RWPE1 (cell line): ENCODE measurements at regions not wholly inside any gene's neighbourhood (a gene's known extent, or its start where the extent isn't known, plus 50 kb on each side); places are given as distances from the start of the nearest gene placed in this dataset.

Experiments
- CTCF ChIA-PET: fragments of 350-600 bp; sonication (Branson Sonifier 250); formaldehyde crosslinking; extraction: SDS; loops from one replicate; lab custom pipeline; 2021; lab: Yijun Ruan, JAX
- POLR2A ChIA-PET: fragments of 400-600 bp; formaldehyde crosslinking; extraction: SDS; loops from one replicate; lab custom pipeline; 2020; ENCODE audit warnings: antibody characterized with exemption; ENCODE audit not compliant: low non-redundant PET; lab: Yijun Ruan, JAX
- DNase-seq: peaks from one replicate; pipeline ENCODE4 v3.0.0; 2012; ENCODE audit warnings: low spot score
- H3K27ac ChIP-seq: fragments of 450-650 bp; 2 replicates; pipeline ENCODE4 v1.5.1; 2017
- TF ChIP-seq, protein P1 (sequence below): fragments of 450-650 bp; conservative IDR thresholded peaks from 2 replicates; pipeline ENCODE4 v1.5.1; 2017; ENCODE audit warnings: low read depth, mild to moderate bottlenecking

DNA sequence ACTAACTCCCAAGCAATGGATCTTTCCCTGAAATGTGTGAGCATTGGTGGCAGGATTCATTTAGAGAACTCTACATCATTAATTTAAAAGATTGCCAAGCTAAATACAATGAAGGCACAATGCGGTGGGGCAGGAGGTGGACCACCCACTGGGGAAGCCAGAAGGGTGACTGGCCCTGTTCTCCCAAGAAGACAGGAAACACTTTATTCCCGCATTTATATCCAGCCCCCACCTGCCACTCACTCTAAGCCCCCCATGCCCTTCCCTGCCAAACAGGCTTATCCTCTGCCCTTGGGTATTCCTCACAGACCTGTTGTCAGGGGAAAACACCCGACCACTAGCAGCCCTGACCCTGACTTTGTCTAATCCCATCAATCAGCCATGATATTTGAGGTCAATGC lies 189.1 kb upstream of the UBL3 start:
- ChIA-PET POLR2A (no interaction called here), CTCF (interaction anchor here (0.6 to 0.7 kb wide), 2 partner anchors 222 to 538 kb away, joined by 3 read pairs; no protein-coding TSS in a partner anchor)
- H3K27ac ChIP-seq = no peak overlapping the region
- TF ChIP-seq, protein P1, sequence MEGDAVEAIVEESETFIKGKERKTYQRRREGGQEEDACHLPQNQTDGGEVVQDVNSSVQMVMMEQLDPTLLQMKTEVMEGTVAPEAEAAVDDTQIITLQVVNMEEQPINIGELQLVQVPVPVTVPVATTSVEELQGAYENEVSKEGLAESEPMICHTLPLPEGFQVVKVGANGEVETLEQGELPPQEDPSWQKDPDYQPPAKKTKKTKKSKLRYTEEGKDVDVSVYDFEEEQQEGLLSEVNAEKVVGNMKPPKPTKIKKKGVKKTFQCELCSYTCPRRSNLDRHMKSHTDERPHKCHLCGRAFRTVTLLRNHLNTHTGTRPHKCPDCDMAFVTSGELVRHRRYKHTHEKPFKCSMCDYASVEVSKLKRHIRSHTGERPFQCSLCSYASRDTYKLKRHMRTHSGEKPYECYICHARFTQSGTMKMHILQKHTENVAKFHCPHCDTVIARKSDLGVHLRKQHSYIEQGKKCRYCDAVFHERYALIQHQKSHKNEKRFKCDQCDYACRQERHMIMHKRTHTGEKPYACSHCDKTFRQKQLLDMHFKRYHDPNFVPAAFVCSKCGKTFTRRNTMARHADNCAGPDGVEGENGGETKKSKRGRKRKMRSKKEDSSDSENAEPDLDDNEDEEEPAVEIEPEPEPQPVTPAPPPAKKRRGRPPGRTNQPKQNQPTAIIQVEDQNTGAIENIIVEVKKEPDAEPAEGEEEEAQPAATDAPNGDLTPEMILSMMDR = no peak
- DNase-seq = no peak

DNA sequence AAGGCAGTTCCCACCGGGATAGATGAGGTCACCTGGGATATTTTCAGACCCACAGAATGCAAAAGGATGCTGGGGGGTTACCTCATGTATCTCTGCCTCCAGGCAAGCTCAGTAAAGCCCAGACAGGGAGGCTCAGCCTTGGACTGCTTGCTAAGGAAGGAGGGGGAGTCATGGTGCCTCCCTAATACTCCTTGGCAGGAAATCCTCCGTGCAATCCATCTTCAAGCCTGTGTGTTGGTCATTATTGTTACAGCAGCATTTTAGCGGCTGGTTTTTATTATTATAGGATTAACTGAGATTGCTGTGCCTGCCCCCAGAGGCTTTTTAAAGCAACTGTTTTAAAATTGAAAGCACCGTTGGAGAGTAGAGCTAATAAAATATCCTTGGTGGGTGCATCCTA lies 188.5 kb upstream of the UBL3 start:
- TF ChIP-seq, protein P1 = no peak
- H3K27ac ChIP-seq = no peak overlapping the region
- DNase-seq = no peak
- POLR2A ChIA-PET = no interaction called here
- CTCF ChIA-PET = interaction anchor here (0.7 kb wide), 1 partner anchor 537 kb away, joined by 3 read pairs; no protein-coding TSS in a partner anchor

DNA sequence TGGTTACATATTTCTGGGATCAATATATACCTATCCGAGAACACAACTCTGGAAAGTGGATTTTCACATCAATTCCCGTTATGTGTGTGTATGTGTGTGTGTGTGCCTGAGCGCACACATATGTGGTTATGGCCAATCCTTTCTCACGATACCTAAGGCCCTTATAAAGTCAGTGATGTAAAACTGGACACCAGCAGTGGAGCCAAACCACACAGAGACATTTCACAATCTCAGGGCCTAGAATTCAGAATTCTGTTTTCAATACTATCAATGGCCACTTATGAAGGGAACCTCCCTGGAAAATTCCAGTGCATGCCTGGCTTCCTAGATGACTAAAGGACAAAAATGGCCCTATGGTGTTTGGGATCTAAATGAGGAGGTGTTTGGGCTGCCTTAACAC lies 187.3 kb upstream of the UBL3 start:
- no peak for DNase-seq
- H3K27ac ChIP-seq = no peak overlapping the region
- ChIA-PET POLR2A (no interaction called here), CTCF (no interaction called here)
- TF ChIP-seq, protein P1 = no peak

DNA sequence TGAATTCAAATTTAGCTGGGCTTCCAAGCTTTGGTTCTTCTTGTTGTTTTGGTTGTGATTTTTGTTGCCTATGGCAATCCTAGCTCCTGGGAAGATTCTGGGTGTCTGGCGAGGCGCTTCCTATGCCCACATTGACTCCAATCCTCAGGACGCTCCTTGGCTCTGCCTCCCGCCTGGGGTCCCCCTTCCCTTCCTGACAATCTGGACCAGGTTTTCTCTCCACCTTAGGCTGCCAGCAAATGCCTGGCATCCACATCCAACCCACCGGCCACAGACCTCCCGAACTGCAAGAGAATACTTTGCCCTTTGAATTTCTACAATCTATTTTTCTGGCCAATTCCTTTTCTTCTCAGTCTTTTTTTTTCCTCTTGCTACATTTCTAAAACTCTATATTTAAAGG lies 186.9 kb upstream of the UBL3 start:
- no peak overlapping the region for H3K27ac ChIP-seq
- POLR2A ChIA-PET = no interaction called here
- DNase-seq = no peak
- CTCF ChIA-PET = no interaction called here
- TF ChIP-seq, protein P1 = no peak

DNA sequence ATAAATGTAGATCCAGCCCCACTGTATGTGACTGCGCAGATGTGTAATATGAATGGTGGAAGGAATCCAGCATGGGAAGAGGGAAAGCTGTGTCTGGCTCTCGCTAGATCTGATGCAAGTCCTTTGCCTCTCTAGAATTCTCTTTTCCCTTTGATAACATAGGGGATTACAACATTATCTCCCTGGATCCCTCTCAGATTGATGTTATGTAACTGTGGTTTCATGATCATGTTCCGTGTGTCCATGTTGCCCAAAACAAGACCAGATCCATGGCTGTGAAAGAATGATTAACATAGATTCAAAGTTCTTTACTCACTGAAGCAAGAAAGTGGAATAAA lies 184.0 kb upstream of the UBL3 start:
- H3K27ac ChIP-seq = no peak overlapping the region
- POLR2A ChIA-PET = no interaction called here
- CTCF ChIA-PET = interaction anchor here (0.5 kb wide), 1 partner anchor 1459 kb away, joined by 3 read pairs; no protein-coding TSS in a partner anchor
- TF ChIP-seq, protein P1 = no peak
- DNase-seq = no peak

DNA sequence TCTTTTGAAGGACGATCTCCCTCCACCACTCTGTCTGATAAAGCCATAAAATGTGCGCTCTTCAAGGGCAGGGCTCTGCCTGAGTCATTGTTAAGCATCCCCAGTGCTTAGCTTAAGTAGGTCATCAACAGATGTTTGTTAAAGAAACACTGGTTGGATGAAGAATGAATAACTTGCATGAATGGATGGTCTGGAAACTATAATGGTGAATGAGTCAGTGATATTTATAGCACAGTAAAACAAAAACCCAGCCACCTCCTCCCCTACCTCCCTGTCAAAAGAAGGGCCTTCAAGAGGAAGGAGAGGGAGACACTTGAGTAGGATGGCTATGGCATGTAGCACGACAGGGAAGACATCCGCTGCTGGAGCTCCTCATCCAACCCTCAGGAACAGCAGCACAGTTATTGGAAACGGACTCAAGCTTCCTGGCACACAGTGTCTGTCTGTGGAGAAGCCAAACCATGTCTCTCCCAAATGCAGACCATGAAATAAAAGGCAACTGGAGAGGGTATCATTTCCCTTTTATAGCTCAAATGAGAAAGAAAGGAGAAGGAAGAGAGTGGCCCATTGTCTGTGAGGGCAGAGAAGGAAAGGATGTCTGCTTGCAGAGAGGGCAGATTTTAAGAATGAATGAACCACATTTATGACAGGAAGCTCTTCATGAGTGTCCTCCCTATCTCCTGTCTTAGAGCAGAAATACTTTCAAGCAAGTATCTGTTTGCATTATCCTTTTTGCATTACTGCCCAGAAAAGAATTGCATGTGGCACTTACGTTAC lies 183.5 kb upstream of the UBL3 start:
- TF ChIP-seq, protein P1 = no peak
- POLR2A ChIA-PET = no interaction called here
- peak; percentile 62 for DNase-seq
- CTCF ChIA-PET = interaction anchor here (0.5 to 1.2 kb wide), 2 partner anchors 41 to 1459 kb away, joined by 3 read pairs; no protein-coding TSS in a partner anchor
- no peak overlapping the region for H3K27ac ChIP-seq
